Keratinocyte (primary cell): ENCODE measurements at regions not wholly inside any gene's neighbourhood (a gene's known extent, or its start where the extent isn't known, plus 50 kb on each side); places are given as distances from the start of the nearest gene placed in this dataset.
"Not testable (repeated sequence)": the region's sequence is repeated elsewhere in the genome, so short reads cannot be mapped to it uniquely, and the experiment has no call there.

ENCODE experiments used
- DNase-seq: peaks from one replicate; pipeline ENCODE4 v3.0.0-alpha.2; 2011; ENCODE audit warnings: low read depth, missing footprints, low spot score
- FAIRE-seq: peaks from 2 replicates; lab custom pipeline; 2011; peaks lifted over from hg19 to GRCh38; lab: Jason Lieb, UNC
- H2AFZ ChIP-seq: 2 replicates; pipeline ENCODE4 v1.6.0; 2012; ENCODE audit warnings: low read length, control low read depth, inconsistent platforms; ENCODE audit not compliant: control insufficient read depth
- H3K27ac ChIP-seq: 2 replicates; pipeline ENCODE4 v1.5.1; 2011; ENCODE audit warnings: low read length; ENCODE audit not compliant: control insufficient read depth, insufficient read depth
- H3K27me3 ChIP-seq: 3 replicates; pipeline ENCODE4 v1.6.0; 2011; ENCODE audit warnings: low read length; ENCODE audit not compliant: control insufficient read depth, insufficient read depth; ENCODE audit errors: extremely low read depth
- H3K36me3 ChIP-seq, 2 experiments: 2 replicates in 1 of 2; 3 replicates in 1 of 2; pipeline ENCODE4 v1.5.1; 2011; ENCODE audit warnings: low read length in 2 of 2, mild to moderate bottlenecking in 1 of 2; ENCODE audit not compliant: control insufficient read depth in 2 of 2, insufficient read depth in 2 of 2; ENCODE audit errors: extremely low read depth in 1 of 2
- H3K4me1 ChIP-seq: 3 replicates; pipeline ENCODE4 v1.5.1; 2011; ENCODE audit warnings: low read length; ENCODE audit not compliant: control insufficient read depth, insufficient read depth; ENCODE audit errors: extremely low read depth
- H3K4me2 ChIP-seq: 3 replicates; pipeline ENCODE4 v1.6.0; 2011; ENCODE audit warnings: low read depth, low read length; ENCODE audit not compliant: control insufficient read depth, insufficient read depth; ENCODE audit errors: extremely low read depth
- H3K4me3 ChIP-seq, 3 experiments: fragments of 200-600 bp in 1 of 3; sonication (generic) in 1 of 3; 2 replicates in 2 of 3; 3 replicates in 1 of 3; pipeline ENCODE4 v1.5.1; 2011 to 2016; ENCODE audit warnings: low read length in 3 of 3, mild to moderate bottlenecking in 3 of 3, control low read depth in 2 of 3, inconsistent platforms in 1 of 3, low read depth in 1 of 3, mixed read lengths in 1 of 3, mixed run types in 1 of 3, moderate library complexity in 1 of 3; ENCODE audit not compliant: control insufficient read depth in 2 of 3, insufficient read depth in 2 of 3; ENCODE audit errors: extremely low read depth in 1 of 3
- H3K79me2 ChIP-seq: 2 replicates; pipeline ENCODE4 v1.6.0; 2012; ENCODE audit warnings: low read length; ENCODE audit not compliant: control insufficient read depth, insufficient read depth
- H3K9ac ChIP-seq: 3 replicates; pipeline ENCODE4 v1.6.0; 2011; ENCODE audit warnings: low read length; ENCODE audit not compliant: control insufficient read depth, insufficient read depth; ENCODE audit errors: extremely low read depth
- H3K9me1 ChIP-seq: 3 replicates; pipeline ENCODE4 v1.6.0; 2011; ENCODE audit warnings: low read length; ENCODE audit not compliant: control insufficient read depth, insufficient read depth; ENCODE audit errors: extremely low read depth
- H3K9me3 ChIP-seq: 2 replicates; pipeline ENCODE4 v1.5.1; 2012; ENCODE audit warnings: low read depth, low read length; ENCODE audit not compliant: control insufficient read depth
- H4K20me1 ChIP-seq: 3 replicates; pipeline ENCODE4 v1.6.0; 2011; ENCODE audit warnings: low read length; ENCODE audit not compliant: control insufficient read depth, insufficient read depth; ENCODE audit errors: extremely low read depth
- EZH2 ChIP-seq: IDR thresholded peaks from one replicate; pipeline ENCODE4 v1.6.1; 2012; ENCODE audit warnings: inconsistent platforms, mild to moderate bottlenecking, low read length, moderate library complexity
- dilution Hi-C: fragments of 300-500 bp; cut with MboI; formaldehyde crosslinking; loops from one replicate; pipeline ENCODE4 v1.7.0; 2020; ENCODE audit warnings: low sequenced_read_pairs; ENCODE audit not compliant: extremely low pct_ligation_motif_present
- TF ChIP-seq, protein P1 (sequence below), 3 experiments: IDR thresholded peaks in 1 of 3; conservative IDR thresholded peaks in 1 of 3; optimal IDR thresholded peaks in 1 of 3; 2 replicates in 2 of 3; 3 replicates in 1 of 3; pipeline versions ENCODE3 to v1.5.1; 2011; ENCODE audit warnings: low read length in 3 of 3, mild to moderate bottlenecking in 3 of 3, moderate library complexity in 2 of 3, control low read depth in 1 of 3, inconsistent platforms in 1 of 3; ENCODE audit not compliant: insufficient read depth in 2 of 3; ENCODE audit errors: extremely low read depth in 1 of 3

DNA sequence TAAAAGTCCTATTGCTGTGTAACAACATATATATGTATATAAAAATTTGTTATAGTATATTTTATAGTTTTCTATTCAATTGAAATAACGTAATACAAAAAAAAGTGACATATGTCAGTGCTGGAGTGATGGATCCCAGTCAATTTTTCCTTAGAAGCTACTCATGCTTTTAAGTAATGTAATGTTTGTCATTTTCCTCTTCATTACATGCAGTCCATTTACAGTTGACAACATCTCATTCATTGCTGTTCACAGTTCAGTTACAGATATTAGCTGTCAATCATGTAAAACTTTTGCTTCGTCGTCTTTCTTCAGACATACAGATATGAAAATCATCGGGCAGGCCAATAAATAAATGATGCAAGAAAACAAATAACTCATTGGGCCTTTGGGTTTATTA lies 525.1 kb upstream of the PRR20A start:
- H3K27ac ChIP-seq, result no peak overlapping the region
- dilution Hi-C loops, result no loop called here
- TF ChIP-seq EZH2, result no peak
- TF ChIP-seq, protein P1, sequence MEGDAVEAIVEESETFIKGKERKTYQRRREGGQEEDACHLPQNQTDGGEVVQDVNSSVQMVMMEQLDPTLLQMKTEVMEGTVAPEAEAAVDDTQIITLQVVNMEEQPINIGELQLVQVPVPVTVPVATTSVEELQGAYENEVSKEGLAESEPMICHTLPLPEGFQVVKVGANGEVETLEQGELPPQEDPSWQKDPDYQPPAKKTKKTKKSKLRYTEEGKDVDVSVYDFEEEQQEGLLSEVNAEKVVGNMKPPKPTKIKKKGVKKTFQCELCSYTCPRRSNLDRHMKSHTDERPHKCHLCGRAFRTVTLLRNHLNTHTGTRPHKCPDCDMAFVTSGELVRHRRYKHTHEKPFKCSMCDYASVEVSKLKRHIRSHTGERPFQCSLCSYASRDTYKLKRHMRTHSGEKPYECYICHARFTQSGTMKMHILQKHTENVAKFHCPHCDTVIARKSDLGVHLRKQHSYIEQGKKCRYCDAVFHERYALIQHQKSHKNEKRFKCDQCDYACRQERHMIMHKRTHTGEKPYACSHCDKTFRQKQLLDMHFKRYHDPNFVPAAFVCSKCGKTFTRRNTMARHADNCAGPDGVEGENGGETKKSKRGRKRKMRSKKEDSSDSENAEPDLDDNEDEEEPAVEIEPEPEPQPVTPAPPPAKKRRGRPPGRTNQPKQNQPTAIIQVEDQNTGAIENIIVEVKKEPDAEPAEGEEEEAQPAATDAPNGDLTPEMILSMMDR (optimal IDR thresholded peaks at IDR 0.05 in 1 of 3, IDR thresholded peaks at IDR 0.05 in 1 of 3, conservative IDR thresholded peaks at IDR 0.05 in 1 of 3; ENCODE audit: extremely low read depth in 1 of 3, insufficient read depth in 2 of 3, low read length in 3 of 3), result no peak
- H2AFZ ChIP-seq, result no peak overlapping the region
- no peaks in the 10 kb centered on the region for H3K79me2 ChIP-seq
- no peak overlapping the region for H3K4me3 ChIP-seq
- no peaks in the 10 kb centered on the region for H3K4me1 ChIP-seq
- H3K27me3 ChIP-seq, result no peaks in the 10 kb centered on the region
- no peaks in the 10 kb centered on the region for H4K20me1 ChIP-seq
- FAIRE-seq (no peak), DNase-seq (no peak)
- H3K36me3 ChIP-seq, result no peaks in the 10 kb centered on the region
- H3K4me2 ChIP-seq, result no peak overlapping the region
- H3K9me3 ChIP-seq, result no peaks in the 10 kb centered on the region
- H3K9ac ChIP-seq, result no peak overlapping the region
- no peaks in the 10 kb centered on the region for H3K9me1 ChIP-seq

DNA sequence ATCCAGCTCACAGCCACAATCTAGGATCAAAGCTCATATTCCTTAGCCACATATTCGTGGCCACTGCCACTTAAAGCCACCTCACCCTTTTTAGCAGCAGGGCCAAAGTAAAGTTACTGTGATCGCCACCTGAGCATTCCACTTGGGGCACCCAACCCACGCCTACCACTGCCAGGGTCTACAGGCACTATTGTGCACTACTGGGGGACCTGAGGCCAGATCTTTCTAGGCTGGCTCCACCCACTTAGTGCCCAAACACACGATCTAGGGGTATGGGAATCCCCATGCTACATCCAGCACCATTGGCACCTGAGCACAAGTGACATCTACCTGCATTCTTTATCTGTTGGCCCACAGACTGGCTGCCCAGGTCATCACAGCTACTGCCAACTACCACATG lies 517.9 kb upstream of the PRR20A start:
- dilution Hi-C loops, result no loop called here
- H3K9me1 ChIP-seq, result no peaks in the 10 kb centered on the region
- no peak for TF ChIP-seq EZH2
- TF ChIP-seq, protein P1 (optimal IDR thresholded peaks at IDR 0.05 in 1 of 3, IDR thresholded peaks at IDR 0.05 in 1 of 3, conservative IDR thresholded peaks at IDR 0.05 in 1 of 3; ENCODE audit: extremely low read depth in 1 of 3, insufficient read depth in 2 of 3, low read length in 3 of 3), result no peak

DNA sequence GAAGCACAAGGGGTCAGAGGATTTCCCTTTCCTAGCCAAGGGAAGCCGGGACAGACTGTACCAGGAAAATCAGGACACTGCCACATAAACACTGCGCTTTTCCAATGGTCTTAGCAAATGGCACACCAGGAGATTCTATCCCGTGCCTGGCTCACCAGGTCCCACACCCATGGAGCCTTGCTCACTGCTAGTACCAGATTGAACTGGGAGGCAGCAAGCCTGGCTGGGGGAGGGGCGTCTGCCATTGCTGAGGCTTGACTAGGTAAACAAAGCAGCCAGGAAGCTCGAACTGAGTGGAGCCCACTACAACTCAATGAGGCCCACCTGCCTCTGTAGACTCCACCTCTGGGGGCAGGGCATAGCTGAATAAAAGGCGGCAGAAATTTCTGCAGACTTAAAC lies 511.8 kb upstream of the PRR20A start:
- H3K36me3 ChIP-seq, FAIRE-seq: not testable (repeated sequence)

More for the DNA sequence above, 517.9 kb upstream of the PRR20A start:
- Histone ChIP-seq H3K4me3 (no peak overlapping the region), H2AFZ (no peak overlapping the region), H3K4me2 (no peak overlapping the region), H3K4me1 (no peaks in the 10 kb centered on the region), H3K27me3 (no peaks in the 10 kb centered on the region), H4K20me1 (no peaks in the 10 kb centered on the region), H3K36me3 (no peaks in the 10 kb centered on the region), H3K9me3 (peaks cover 3% of the 10 kb centered on the region), H3K27ac (no peak overlapping the region), H3K9ac (no peak overlapping the region), H3K79me2 (no peaks in the 10 kb centered on the region)
- no peak for DNase-seq
- no peak for FAIRE-seq

DNA sequence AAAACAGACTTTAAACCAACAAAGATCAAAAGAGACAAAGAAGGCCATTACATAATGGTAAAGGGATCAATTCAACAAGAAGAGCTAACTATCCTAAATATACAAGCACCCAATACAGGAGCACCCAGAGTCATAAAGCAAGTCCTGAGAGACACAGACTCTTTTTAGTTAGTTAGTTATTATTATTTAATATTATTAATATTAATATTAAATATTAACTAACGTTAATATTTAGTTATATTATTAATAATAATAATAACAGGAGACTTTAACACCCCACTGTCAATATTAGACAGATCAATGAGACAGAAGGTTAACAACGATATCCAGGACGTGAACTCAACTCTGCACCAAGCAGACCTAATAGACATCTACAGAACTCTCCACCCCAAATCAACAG lies 509.7 kb upstream of the PRR20A start:
- H3K9ac ChIP-seq, FAIRE-seq, H3K27me3 ChIP-seq, H3K9me3 ChIP-seq, H3K4me3 ChIP-seq, H4K20me1 ChIP-seq, H3K27ac ChIP-seq, H3K4me2 ChIP-seq, DNase-seq, H3K79me2 ChIP-seq, H2AFZ ChIP-seq, H3K36me3 ChIP-seq, H3K4me1 ChIP-seq, dilution Hi-C loops, H3K9me1 ChIP-seq: not testable (repeated sequence)

More for the DNA sequence above, 511.8 kb upstream of the PRR20A start:
- H3K4me3 ChIP-seq, H3K9me1 ChIP-seq, H3K9me3 ChIP-seq, H3K4me1 ChIP-seq, H3K27me3 ChIP-seq, H3K79me2 ChIP-seq, dilution Hi-C loops, H2AFZ ChIP-seq, H3K27ac ChIP-seq, H3K9ac ChIP-seq, H4K20me1 ChIP-seq, H3K4me2 ChIP-seq, DNase-seq: not testable (repeated sequence)
